ENCODE measurements at regions not wholly inside any gene's neighbourhood (a gene's known extent, or its start where the extent isn't known, plus 50 kb on each side); places are given as distances from the start of the nearest gene placed in this dataset.

DNA sequence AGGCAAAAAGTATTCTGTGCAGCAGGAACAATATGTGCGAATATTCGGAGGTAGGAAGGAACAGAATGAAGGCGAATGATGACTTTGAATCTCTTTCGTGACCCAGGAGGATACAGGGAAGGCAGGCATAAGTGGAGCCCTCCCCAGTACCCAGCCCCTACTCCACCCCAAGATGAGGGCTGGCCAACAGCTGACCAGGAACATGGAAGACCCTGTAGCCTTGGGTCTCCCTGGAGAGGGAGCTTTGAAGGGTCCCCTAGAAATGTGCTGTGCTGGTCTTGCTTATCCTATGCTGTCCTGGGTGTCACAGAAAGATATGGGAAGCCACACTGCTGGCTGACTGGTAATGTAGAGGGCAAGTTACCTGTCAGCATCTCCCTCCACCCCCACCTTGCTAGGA lies 113.7 kb upstream of the NCAM1 start:
- TF ChIP-seq ZNF20 (CRISPR knock-in tag; IDR thresholded peaks at IDR 0.05) (no peak), CBX2 (IDR thresholded peaks at IDR 0.05; ENCODE audit: low read depth, low read length) (no peak), CBX2 (CRISPR knock-in tag; IDR thresholded peaks at IDR 0.05; ENCODE audit: low read depth) (no peak), MAFK (conservative IDR thresholded peaks at IDR 0.05 in 1 of 2, IDR thresholded peaks at IDR 0.05 in 1 of 2; ENCODE audit: low read length in 2 of 2) (no peak), POLR2A (IDR thresholded peaks at IDR 0.05; ENCODE audit: insufficient read depth in 1 of 2, low read depth in 2 of 2, low read length in 2 of 2) (no peak), YY1 (IDR thresholded peaks at IDR 0.05; ENCODE audit: insufficient read depth, insufficient replicate concordance, low read depth, low read length) (no peak), ZNF274 (CRISPR knock-in tag; IDR thresholded peaks at IDR 0.05) (no peak), ESRRA (CRISPR knock-in tag; IDR thresholded peaks at IDR 0.05; ENCODE audit: low read depth) (no peak), SALL2 (CRISPR knock-in tag; IDR thresholded peaks at IDR 0.05) (no peak), YEATS2 (CRISPR knock-in tag; IDR thresholded peaks at IDR 0.05; ENCODE audit: borderline replicate concordance) (no peak), ZNF24 (IDR thresholded peaks at IDR 0.05) (no peak), ZNF282 (IDR thresholded peaks at IDR 0.05; ENCODE audit: partially characterized antibody) (no peak)
- TF ChIP-seq, protein P1, sequence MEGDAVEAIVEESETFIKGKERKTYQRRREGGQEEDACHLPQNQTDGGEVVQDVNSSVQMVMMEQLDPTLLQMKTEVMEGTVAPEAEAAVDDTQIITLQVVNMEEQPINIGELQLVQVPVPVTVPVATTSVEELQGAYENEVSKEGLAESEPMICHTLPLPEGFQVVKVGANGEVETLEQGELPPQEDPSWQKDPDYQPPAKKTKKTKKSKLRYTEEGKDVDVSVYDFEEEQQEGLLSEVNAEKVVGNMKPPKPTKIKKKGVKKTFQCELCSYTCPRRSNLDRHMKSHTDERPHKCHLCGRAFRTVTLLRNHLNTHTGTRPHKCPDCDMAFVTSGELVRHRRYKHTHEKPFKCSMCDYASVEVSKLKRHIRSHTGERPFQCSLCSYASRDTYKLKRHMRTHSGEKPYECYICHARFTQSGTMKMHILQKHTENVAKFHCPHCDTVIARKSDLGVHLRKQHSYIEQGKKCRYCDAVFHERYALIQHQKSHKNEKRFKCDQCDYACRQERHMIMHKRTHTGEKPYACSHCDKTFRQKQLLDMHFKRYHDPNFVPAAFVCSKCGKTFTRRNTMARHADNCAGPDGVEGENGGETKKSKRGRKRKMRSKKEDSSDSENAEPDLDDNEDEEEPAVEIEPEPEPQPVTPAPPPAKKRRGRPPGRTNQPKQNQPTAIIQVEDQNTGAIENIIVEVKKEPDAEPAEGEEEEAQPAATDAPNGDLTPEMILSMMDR (CRISPR knock-in tag; IDR thresholded peaks at IDR 0.05) = no peak
- TF ChIP-seq, protein P2, sequence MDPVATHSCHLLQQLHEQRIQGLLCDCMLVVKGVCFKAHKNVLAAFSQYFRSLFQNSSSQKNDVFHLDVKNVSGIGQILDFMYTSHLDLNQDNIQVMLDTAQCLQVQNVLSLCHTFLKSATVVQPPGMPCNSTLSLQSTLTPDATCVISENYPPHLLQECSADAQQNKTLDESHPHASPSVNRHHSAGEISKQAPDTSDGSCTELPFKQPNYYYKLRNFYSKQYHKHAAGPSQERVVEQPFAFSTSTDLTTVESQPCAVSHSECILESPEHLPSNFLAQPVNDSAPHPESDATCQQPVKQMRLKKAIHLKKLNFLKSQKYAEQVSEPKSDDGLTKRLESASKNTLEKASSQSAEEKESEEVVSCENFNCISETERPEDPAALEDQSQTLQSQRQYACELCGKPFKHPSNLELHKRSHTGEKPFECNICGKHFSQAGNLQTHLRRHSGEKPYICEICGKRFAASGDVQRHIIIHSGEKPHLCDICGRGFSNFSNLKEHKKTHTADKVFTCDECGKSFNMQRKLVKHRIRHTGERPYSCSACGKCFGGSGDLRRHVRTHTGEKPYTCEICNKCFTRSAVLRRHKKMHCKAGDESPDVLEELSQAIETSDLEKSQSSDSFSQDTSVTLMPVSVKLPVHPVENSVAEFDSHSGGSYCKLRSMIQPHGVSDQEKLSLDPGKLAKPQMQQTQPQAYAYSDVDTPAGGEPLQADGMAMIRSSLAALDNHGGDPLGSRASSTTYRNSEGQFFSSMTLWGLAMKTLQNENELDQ (CRISPR knock-in tag; IDR thresholded peaks at IDR 0.05; ENCODE audit: borderline replicate concordance) = no peak

Data from HepG2 (cell line).